HG03469 (cell line): ENCODE measurements at regions not wholly inside any gene's neighbourhood (a gene's known extent, or its start where the extent isn't known, plus 50 kb on each side); places are given as distances from the start of the nearest gene placed in this dataset.
A peak's percentile ranks its signal among the peaks of the same experiment; 100 is the strongest.

Experiments used
- ATAC-seq: cut with Tn5 transposase; IDR thresholded peaks from one replicate; pipeline ENCODE4 v1.9.1; 2021; ENCODE audit warnings: mild to moderate bottlenecking, moderate library complexity, moderate number of reproducible peaks; ENCODE audit not compliant: unreplicated experiment

- ATAC-seq = no peak
These were observed 334.8 kb upstream of the FAR2 start for GRCh38 chr12:28814246-28814645.

GRCh38 chr12:28817524-28817923 lies 331.6 kb upstream of the FAR2 start:
- ATAC-seq = no peak

GRCh38 chr12:28824193-28824846 lies 324.8 kb upstream of the FAR2 start:
- ATAC-seq = no peak

- ATAC-seq = no peak
These were observed 324.2 kb upstream of the FAR2 start for GRCh38 chr12:28824849-28825248.

- no peak for ATAC-seq
These were observed 322.3 kb upstream of the FAR2 start for GRCh38 chr12:28826766-28827165.

GRCh38 chr12:28827861-28828260 lies 321.2 kb upstream of the FAR2 start:
- ATAC-seq = no peak

- no peak for ATAC-seq
These were observed 320.8 kb upstream of the FAR2 start for GRCh38 chr12:28828318-28828717.

GRCh38 chr12:28830491-28830890 lies 318.6 kb upstream of the FAR2 start:
- no peak for ATAC-seq

- no peak for ATAC-seq
These were observed 304.4 kb upstream of the FAR2 start for GRCh38 chr12:28844718-28845117.

GRCh38 chr12:28851781-28852180 lies 297.3 kb upstream of the FAR2 start:
- ATAC-seq = no peak

- no peak for ATAC-seq
These were observed 293.2 kb upstream of the FAR2 start for GRCh38 chr12:28855761-28856310.

GRCh38 chr12:28857369-28857768 lies 291.7 kb upstream of the FAR2 start:
- ATAC-seq = no peak

GRCh38 chr12:28859551-28859950 lies 289.5 kb upstream of the FAR2 start:
- ATAC-seq = no peak

GRCh38 chr12:28865776-28866175 lies 283.3 kb upstream of the FAR2 start:
- no peak for ATAC-seq

GRCh38 chr12:28866296-28866695 lies 282.8 kb upstream of the FAR2 start:
- no peak for ATAC-seq

- no peak for ATAC-seq
These were observed 282.2 kb upstream of the FAR2 start for GRCh38 chr12:28866715-28867503.

GRCh38 chr12:28868414-28868813 lies 280.7 kb upstream of the FAR2 start:
- ATAC-seq = no peak

GRCh38 chr12:28869197-28869596 lies 279.9 kb upstream of the FAR2 start:
- no peak for ATAC-seq

- no peak for ATAC-seq
These were observed 278.1 kb upstream of the FAR2 start for GRCh38 chr12:28870839-28871440.

GRCh38 chr12:28872654-28873268 lies 276.3 kb upstream of the FAR2 start:
- ATAC-seq = peak; percentile 64

- ATAC-seq = no peak
These were observed 274.3 kb upstream of the FAR2 start for GRCh38 chr12:28874758-28875157.
